ENCODE measurements at regions not wholly inside any gene's neighbourhood (a gene's known extent, or its start where the extent isn't known, plus 50 kb on each side); places are given as distances from the start of the nearest gene placed in this dataset.

GRCh38 chr5:124692950-124693349, 53.5 kb downstream of the ZNF608 start:
- DNase-seq (ENCODE audit: low read depth in 2 of 2) = no peak

GRCh38 chr5:124692324-124692723, 54.1 kb downstream of the ZNF608 start:
- no peak for DNase-seq (ENCODE audit: low read depth in 2 of 2)

GRCh38 chr5:124689653-124690052, 56.8 kb downstream of the ZNF608 start:
- DNase-seq (ENCODE audit: low read depth in 2 of 2) = no peak

GRCh38 chr5:124686239-124687004, 60.0 kb downstream of the ZNF608 start:
- no peak for DNase-seq (ENCODE audit: low read depth in 2 of 2)

GRCh38 chr5:124685404-124685930, 61.0 kb downstream of the ZNF608 start:
- DNase-seq (ENCODE audit: low read depth in 2 of 2) = no peak

GRCh38 chr5:124683917-124684555, 62.4 kb downstream of the ZNF608 start:
- DNase-seq (ENCODE audit: low read depth in 2 of 2) = no peak

GRCh38 chr5:124679578-124680199, 66.8 kb downstream of the ZNF608 start:
- DNase-seq (ENCODE audit: low read depth in 2 of 2) = no peak

- no peak for DNase-seq (ENCODE audit: low read depth in 2 of 2)
Observed at GRCh38 chr5:124678922-124679519, 67.4 kb downstream of the ZNF608 start.

- DNase-seq (ENCODE audit: low read depth in 2 of 2) = no peak
Observed at GRCh38 chr5:124678468-124678867, 68.0 kb downstream of the ZNF608 start.

- DNase-seq (ENCODE audit: low read depth in 2 of 2) = no peak
Observed at GRCh38 chr5:124677374-124678351, 68.8 kb downstream of the ZNF608 start.

- no peak for DNase-seq (ENCODE audit: low read depth in 2 of 2)
Observed at GRCh38 chr5:124675931-124676846, 70.2 kb downstream of the ZNF608 start.

GRCh38 chr5:124671193-124671592, 75.2 kb downstream of the ZNF608 start:
- DNase-seq (ENCODE audit: low read depth in 2 of 2) = no peak

- DNase-seq (ENCODE audit: low read depth in 2 of 2) = no peak
Observed at GRCh38 chr5:124670722-124671184, 75.7 kb downstream of the ZNF608 start.

GRCh38 chr5:124669956-124670721, 76.3 kb downstream of the ZNF608 start:
- DNase-seq (ENCODE audit: low read depth in 2 of 2) = no peak

- no peak for DNase-seq (ENCODE audit: low read depth in 2 of 2)
Observed at GRCh38 chr5:124669300-124669648, 77.2 kb downstream of the ZNF608 start.

- DNase-seq (ENCODE audit: low read depth in 2 of 2) = no peak
Observed at GRCh38 chr5:124668353-124669299, 77.8 kb downstream of the ZNF608 start.

GRCh38 chr5:124665625-124666024, 80.8 kb downstream of the ZNF608 start:
- no peak for DNase-seq (ENCODE audit: low read depth in 2 of 2)

GRCh38 chr5:124665035-124665434, 81.4 kb downstream of the ZNF608 start:
- DNase-seq (ENCODE audit: low read depth in 2 of 2) = no peak
